Panc1 (cell line): ENCODE measurements at regions not wholly inside any gene's neighbourhood (a gene's known extent, or its start where the extent isn't known, plus 50 kb on each side); places are given as distances from the start of the nearest gene placed in this dataset.

Experiments
- ATAC-seq: fragments of 200-7000 bp; cut with Tn5 transposase; 2 replicates; pipeline ENCODE4 v1.9.1; 2020; ENCODE audit warnings: mild to moderate bottlenecking, moderate library complexity
- BruUV-seq: library from RNA; stranded (reverse); fragments of 400-500 nt; replicated peaks from 2 replicates; lab custom pipeline; 2021; lab: Mats Ljungman, UMichigan
- CTCF ChIA-PET: fragments of 300-600 bp; sonication (Branson Sonifier 250); formaldehyde crosslinking; loops from one replicate; lab custom pipeline; 2022; ENCODE audit warnings: antibody characterized with exemption; lab: Charles Lee
- POLR2A ChIA-PET: fragments of 300-600 bp; sonication (Branson Sonifier 250); formaldehyde crosslinking; loops from one replicate; lab custom pipeline; 2022; ENCODE audit warnings: antibody characterized with exemption; lab: Charles Lee
- DNase-seq: peaks from one replicate; pipeline ENCODE4 v3.0.0-alpha.2; 2010; ENCODE audit warnings: low read depth, low spot score
- H3K27ac ChIP-seq: 2 replicates; pipeline ENCODE4 v1.5.1; 2011; ENCODE audit warnings: mild to moderate bottlenecking, low read length, inconsistent platforms
- H3K27me3 ChIP-seq: fragments of 200-500 bp; sonication (Bioruptor generic); 2 replicates; pipeline ENCODE4 v1.6.0; 2014; ENCODE audit warnings: low read length, inconsistent platforms; ENCODE audit not compliant: control insufficient read depth, insufficient read depth
- H3K36me3 ChIP-seq: fragments of 200-500 bp; sonication (Bioruptor generic); 2 replicates; pipeline ENCODE4 v1.5.1; 2014; ENCODE audit warnings: inconsistent platforms, mild to moderate bottlenecking, low read length, moderate library complexity; ENCODE audit not compliant: control insufficient read depth, insufficient read depth
- H3K4me1 ChIP-seq: 2 replicates; pipeline ENCODE4 v1.5.1; 2011; ENCODE audit warnings: inconsistent platforms, mild to moderate bottlenecking, low read length, moderate library complexity; ENCODE audit not compliant: control insufficient read depth, insufficient read depth
- H3K4me3 ChIP-seq, 2 experiments: 2 replicates each; pipeline ENCODE4 v1.5.1; 2011 to 2012; ENCODE audit warnings: low read depth in 2 of 2, low read length in 2 of 2, mild to moderate bottlenecking in 2 of 2, inconsistent platforms in 1 of 2, moderate library complexity in 1 of 2
- H3K9me3 ChIP-seq: fragments of 200-500 bp; sonication (Bioruptor generic); 2 replicates; pipeline ENCODE4 v1.5.1; 2014; ENCODE audit warnings: low read depth, mild to moderate bottlenecking, inconsistent platforms, low read length, moderate library complexity; ENCODE audit not compliant: control insufficient read depth, insufficient read depth
- POLR2AphosphoS5 ChIP-seq: IDR thresholded peaks from 2 replicates; pipeline ENCODE4 v1.6.1; 2012; ENCODE audit warnings: mild to moderate bottlenecking, low read depth, low read length, moderate library complexity
- SIN3A ChIP-seq: IDR thresholded peaks from 2 replicates; pipeline ENCODE4 v1.6.1; 2012; ENCODE audit warnings: low read depth, mild to moderate bottlenecking, low read length, moderate library complexity, borderline replicate concordance; ENCODE audit not compliant: insufficient read depth
- TCF7L2 ChIP-seq: IDR thresholded peaks from 2 replicates; pipeline ENCODE4 v1.6.1; 2011; ENCODE audit warnings: mild to moderate bottlenecking, low read depth, low read length, inconsistent platforms
- in situ Hi-C: cut with HindIII; loops from 2 replicates; pipeline ENCODE4 v1.10.0; 2016; ENCODE audit warnings: low sequenced_read_pairs, low pct_unique_long_range_greater_than_20kb
- intact Hi-C: fragments of 100-400 bp; cut with micrococcal nuclease; formaldehyde crosslinking; loops from one replicate; pipeline ENCODE4 v1.10.0; 2022; ENCODE audit not compliant: unreplicated experiment
- TF ChIP-seq, protein P1 (sequence below), 2 experiments: IDR thresholded peaks; 2 replicates each; pipeline ENCODE4 v1.6.1; 2011 to 2012; ENCODE audit warnings: low read depth in 2 of 2, control low read depth in 1 of 2, low read length in 1 of 2, mild to moderate bottlenecking in 1 of 2, moderate library complexity in 1 of 2; ENCODE audit not compliant: insufficient read depth in 1 of 2
- TF ChIP-seq, protein P2 (sequence below): fragments of 450-650 bp; IDR thresholded peaks from 2 replicates; pipeline ENCODE4 v1.5.1; 2017; ENCODE audit warnings: mild to moderate bottlenecking

DNA sequence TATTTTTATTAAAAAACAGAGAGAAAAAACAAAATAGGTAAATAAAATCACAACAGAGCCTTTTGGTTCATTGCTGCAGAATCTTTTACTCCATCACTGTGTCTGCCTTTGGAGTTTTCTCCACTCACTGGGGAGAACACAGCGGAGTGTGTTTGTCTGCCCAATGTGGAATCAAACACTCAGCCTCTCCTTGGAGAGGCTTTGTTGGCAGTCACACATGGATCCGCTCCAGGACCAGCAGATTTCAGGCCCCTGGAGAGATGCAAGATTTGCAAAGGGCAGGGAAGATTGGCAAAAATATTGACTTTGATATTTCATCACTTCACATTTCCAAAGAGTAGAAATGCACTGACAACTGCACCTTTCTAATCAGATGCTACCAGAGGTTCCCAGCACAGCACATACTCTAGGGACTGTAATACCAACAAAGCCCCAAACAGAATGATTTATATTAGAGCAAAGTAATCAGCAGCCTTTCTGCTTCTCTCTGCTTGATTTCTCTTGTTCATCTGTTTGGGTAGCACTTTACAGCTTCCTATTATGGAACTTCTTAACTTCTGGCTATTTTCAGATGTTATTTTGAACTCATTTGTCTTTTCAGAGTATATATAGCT lies 1898.8 kb upstream of the PIK3C3 start:
- TF ChIP-seq, protein P1, sequence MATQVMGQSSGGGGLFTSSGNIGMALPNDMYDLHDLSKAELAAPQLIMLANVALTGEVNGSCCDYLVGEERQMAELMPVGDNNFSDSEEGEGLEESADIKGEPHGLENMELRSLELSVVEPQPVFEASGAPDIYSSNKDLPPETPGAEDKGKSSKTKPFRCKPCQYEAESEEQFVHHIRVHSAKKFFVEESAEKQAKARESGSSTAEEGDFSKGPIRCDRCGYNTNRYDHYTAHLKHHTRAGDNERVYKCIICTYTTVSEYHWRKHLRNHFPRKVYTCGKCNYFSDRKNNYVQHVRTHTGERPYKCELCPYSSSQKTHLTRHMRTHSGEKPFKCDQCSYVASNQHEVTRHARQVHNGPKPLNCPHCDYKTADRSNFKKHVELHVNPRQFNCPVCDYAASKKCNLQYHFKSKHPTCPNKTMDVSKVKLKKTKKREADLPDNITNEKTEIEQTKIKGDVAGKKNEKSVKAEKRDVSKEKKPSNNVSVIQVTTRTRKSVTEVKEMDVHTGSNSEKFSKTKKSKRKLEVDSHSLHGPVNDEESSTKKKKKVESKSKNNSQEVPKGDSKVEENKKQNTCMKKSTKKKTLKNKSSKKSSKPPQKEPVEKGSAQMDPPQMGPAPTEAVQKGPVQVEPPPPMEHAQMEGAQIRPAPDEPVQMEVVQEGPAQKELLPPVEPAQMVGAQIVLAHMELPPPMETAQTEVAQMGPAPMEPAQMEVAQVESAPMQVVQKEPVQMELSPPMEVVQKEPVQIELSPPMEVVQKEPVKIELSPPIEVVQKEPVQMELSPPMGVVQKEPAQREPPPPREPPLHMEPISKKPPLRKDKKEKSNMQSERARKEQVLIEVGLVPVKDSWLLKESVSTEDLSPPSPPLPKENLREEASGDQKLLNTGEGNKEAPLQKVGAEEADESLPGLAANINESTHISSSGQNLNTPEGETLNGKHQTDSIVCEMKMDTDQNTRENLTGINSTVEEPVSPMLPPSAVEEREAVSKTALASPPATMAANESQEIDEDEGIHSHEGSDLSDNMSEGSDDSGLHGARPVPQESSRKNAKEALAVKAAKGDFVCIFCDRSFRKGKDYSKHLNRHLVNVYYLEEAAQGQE (IDR thresholded peaks at IDR 0.05; ENCODE audit: insufficient read depth in 1 of 2, low read depth in 2 of 2, low read length in 1 of 2) = no peak
- TF ChIP-seq, protein P2, sequence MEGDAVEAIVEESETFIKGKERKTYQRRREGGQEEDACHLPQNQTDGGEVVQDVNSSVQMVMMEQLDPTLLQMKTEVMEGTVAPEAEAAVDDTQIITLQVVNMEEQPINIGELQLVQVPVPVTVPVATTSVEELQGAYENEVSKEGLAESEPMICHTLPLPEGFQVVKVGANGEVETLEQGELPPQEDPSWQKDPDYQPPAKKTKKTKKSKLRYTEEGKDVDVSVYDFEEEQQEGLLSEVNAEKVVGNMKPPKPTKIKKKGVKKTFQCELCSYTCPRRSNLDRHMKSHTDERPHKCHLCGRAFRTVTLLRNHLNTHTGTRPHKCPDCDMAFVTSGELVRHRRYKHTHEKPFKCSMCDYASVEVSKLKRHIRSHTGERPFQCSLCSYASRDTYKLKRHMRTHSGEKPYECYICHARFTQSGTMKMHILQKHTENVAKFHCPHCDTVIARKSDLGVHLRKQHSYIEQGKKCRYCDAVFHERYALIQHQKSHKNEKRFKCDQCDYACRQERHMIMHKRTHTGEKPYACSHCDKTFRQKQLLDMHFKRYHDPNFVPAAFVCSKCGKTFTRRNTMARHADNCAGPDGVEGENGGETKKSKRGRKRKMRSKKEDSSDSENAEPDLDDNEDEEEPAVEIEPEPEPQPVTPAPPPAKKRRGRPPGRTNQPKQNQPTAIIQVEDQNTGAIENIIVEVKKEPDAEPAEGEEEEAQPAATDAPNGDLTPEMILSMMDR = no peak
- TF ChIP-seq TCF7L2 (no peak), SIN3A (no peak), POLR2AphosphoS5 (no peak)
- DNase-seq = no peak
- BruUV-seq = no TSS peak
- in situ Hi-C loops = no loop called here
- Histone ChIP-seq H3K9me3 (no peaks in the 10 kb centered on the region), H3K27me3 (no peaks in the 10 kb centered on the region), H3K27ac (no peak overlapping the region), H3K36me3 (no peaks in the 10 kb centered on the region), H3K4me1 (no peaks in the 10 kb centered on the region), H3K4me3 (no peak overlapping the region)
- CTCF ChIA-PET = no interaction called here
- POLR2A ChIA-PET = no interaction called here
- intact Hi-C loops = no loop called here
- no peak for ATAC-seq

DNA sequence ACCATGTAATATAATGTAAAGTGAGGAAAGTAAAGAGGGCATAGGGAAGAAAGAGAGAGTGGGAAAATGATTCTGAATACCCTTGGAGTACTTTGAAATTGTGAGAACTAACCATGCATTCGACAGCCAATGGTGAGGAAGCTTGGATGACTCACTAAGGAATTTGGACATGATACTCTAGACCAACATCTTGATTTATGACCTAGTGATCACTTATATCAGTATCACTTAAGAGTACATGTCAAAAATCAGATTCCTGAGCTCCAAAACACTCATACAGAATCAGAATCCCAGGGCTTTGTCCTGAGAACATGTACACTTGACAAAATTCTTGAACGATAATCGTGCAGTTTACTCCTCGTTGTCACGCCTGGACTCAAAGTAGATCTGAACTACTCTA lies 1899.8 kb upstream of the PIK3C3 start:
- in situ Hi-C loops (no loop called here), intact Hi-C loops (no loop called here)
- H3K27me3 ChIP-seq = no peaks in the 10 kb centered on the region
- H3K9me3 ChIP-seq = no peaks in the 10 kb centered on the region
- ATAC-seq (no peak), DNase-seq (no peak)
- CTCF ChIA-PET = no interaction called here
- POLR2A ChIA-PET = no interaction called here
- no peak overlapping the region for H3K4me3 ChIP-seq
- no TSS peak for BruUV-seq
- no peaks in the 10 kb centered on the region for H3K4me1 ChIP-seq
- no peaks in the 10 kb centered on the region for H3K36me3 ChIP-seq
- no peak for TF ChIP-seq POLR2AphosphoS5
- TF ChIP-seq, protein P1 (IDR thresholded peaks at IDR 0.05; ENCODE audit: insufficient read depth in 1 of 2, low read depth in 2 of 2, low read length in 1 of 2) = no peak
- no peak for TF ChIP-seq SIN3A
- TF ChIP-seq, protein P2 = no peak
- TF ChIP-seq TCF7L2 = no peak
- H3K27ac ChIP-seq = no peak overlapping the region
